ENCODE measurements at regions not wholly inside any gene's neighbourhood (a gene's known extent, or its start where the extent isn't known, plus 50 kb on each side); places are given as distances from the start of the nearest gene placed in this dataset.

- no peak overlapping the region for H3K56ac ChIP-seq (ENCODE audit: insufficient read length, low read depth, low read length)
- WGBS (ENCODE audit: extremely low coverage, insufficient read length, low lambda C conversion rate) = no CpG with 5 or more reads among the region's 4 CpGs
- H3K27me3 Mint-ChIP-seq (ENCODE audit: low read depth) = peaks cover 1% of the 10 kb centered on the region; the same call in 1 of the 2 replicates
- H3K9ac ChIP-seq (ENCODE audit: extremely low read depth, insufficient read length, low read length) = no peak overlapping the region
- H3K79me2 ChIP-seq (ENCODE audit: insufficient read depth, low read length) = no peaks in the 10 kb centered on the region
- H2BK12ac ChIP-seq (ENCODE audit: insufficient read length, low read depth, low read length) = no peak overlapping the region
- H3T11ph ChIP-seq (ENCODE audit: low read length) = no peak overlapping the region
- H3K27ac ChIP-seq (ENCODE audit: insufficient read length, low read depth, low read length) = no peak overlapping the region
- H3K9me3 Mint-ChIP-seq = no peaks in the 10 kb centered on the region; a peak in 1 of 5 replicates
- H3K4me1 ChIP-seq (ENCODE audit: insufficient read depth, low read length) = no peaks in the 10 kb centered on the region
- H3K4me1 Mint-ChIP-seq = no peaks in the 10 kb centered on the region
- H3K36me3 Mint-ChIP-seq (ENCODE audit: insufficient read depth in 1 of 3, low read depth in 3 of 3) = no peaks in the 10 kb centered on the region
- H2BK5ac ChIP-seq (ENCODE audit: insufficient read length, low read length) = no peak overlapping the region
- H4K5ac ChIP-seq (ENCODE audit: insufficient read length, low read depth, low read length) = no peak overlapping the region
- no peak overlapping the region; the same call in 1 of the 2 replicates for H3K14ac ChIP-seq (ENCODE audit: insufficient read depth, low read length)
- no peak overlapping the region for H2BK120ac ChIP-seq (ENCODE audit: low read depth, low read length, poor library complexity, severe bottlenecking)
- TF ChIP-seq, protein P1, sequence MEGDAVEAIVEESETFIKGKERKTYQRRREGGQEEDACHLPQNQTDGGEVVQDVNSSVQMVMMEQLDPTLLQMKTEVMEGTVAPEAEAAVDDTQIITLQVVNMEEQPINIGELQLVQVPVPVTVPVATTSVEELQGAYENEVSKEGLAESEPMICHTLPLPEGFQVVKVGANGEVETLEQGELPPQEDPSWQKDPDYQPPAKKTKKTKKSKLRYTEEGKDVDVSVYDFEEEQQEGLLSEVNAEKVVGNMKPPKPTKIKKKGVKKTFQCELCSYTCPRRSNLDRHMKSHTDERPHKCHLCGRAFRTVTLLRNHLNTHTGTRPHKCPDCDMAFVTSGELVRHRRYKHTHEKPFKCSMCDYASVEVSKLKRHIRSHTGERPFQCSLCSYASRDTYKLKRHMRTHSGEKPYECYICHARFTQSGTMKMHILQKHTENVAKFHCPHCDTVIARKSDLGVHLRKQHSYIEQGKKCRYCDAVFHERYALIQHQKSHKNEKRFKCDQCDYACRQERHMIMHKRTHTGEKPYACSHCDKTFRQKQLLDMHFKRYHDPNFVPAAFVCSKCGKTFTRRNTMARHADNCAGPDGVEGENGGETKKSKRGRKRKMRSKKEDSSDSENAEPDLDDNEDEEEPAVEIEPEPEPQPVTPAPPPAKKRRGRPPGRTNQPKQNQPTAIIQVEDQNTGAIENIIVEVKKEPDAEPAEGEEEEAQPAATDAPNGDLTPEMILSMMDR (conservative IDR thresholded peaks at IDR 0.05) = no peak
- no peak overlapping the region for H3K27ac Mint-ChIP-seq
- no peak overlapping the region for H3K4me2 ChIP-seq (ENCODE audit: insufficient read depth, insufficient read length, low read length)
- H3K4ac ChIP-seq (ENCODE audit: low read depth, low read length) = no peak overlapping the region
- H2AK5ac ChIP-seq (ENCODE audit: insufficient read length, low read length) = no peak overlapping the region
- H3K79me1 ChIP-seq (ENCODE audit: insufficient read depth, low read depth, low read length, poor library complexity, severe bottlenecking) = no peaks in the 10 kb centered on the region
- H3K4me3 Mint-ChIP-seq = no peak overlapping the region
- H4K20me1 ChIP-seq (ENCODE audit: control insufficient read depth, insufficient read depth, insufficient read length) = no peaks in the 10 kb centered on the region
- no peak overlapping the region for H2BK15ac ChIP-seq (ENCODE audit: low read depth, low read length)
- no peak overlapping the region for H4K91ac ChIP-seq (ENCODE audit: insufficient read length, low read depth, low read length)
- H3K23me2 ChIP-seq (ENCODE audit: insufficient read length, low read depth, low read length, poor library complexity, severe bottlenecking) = no peaks in the 10 kb centered on the region
- no peak overlapping the region for H2AFZ ChIP-seq (ENCODE audit: low read length)
- no peaks in the 10 kb centered on the region for H3K27me3 ChIP-seq (ENCODE audit: insufficient read depth, low read length)
- no peak overlapping the region for H4K8ac ChIP-seq (replicated peaks; ENCODE audit: insufficient read length, low read depth, low read length)
- no peak overlapping the region for H3K23ac ChIP-seq (ENCODE audit: insufficient read length, low read depth, low read length)
- H3K9me3 ChIP-seq (ENCODE audit: control insufficient read depth, low read depth, low read length) = no peaks in the 10 kb centered on the region
- no peak overlapping the region for H3K18ac ChIP-seq (ENCODE audit: insufficient read length, low read depth, low read length)
- H2BK20ac ChIP-seq (ENCODE audit: low read depth, low read length, poor library complexity, severe bottlenecking) = no peak overlapping the region
- DNase-seq = no peak
These were observed 118.9 kb upstream of the KL start for GRCh38 chr13:32897296-32897695.

Measured in H9 (cell line).